Prostate gland (tissue), 2 donors: ENCODE measurements at regions not wholly inside any gene's neighbourhood (a gene's known extent, or its start where the extent isn't known, plus 50 kb on each side); places are given as distances from the start of the nearest gene placed in this dataset.

Experiments used
- CTCF ChIP-seq, 4 experiments: fragments of 200-600 bp in 2 of 4; fragments of 450-650 bp in 2 of 4; sonication (generic) in 2 of 4; IDR thresholded peaks; 1 replicate in 3 of 4; 2 replicates in 1 of 4; pipeline ENCODE4 v1.5.1; 2016 to 2019; ENCODE audit warnings: antibody characterized with exemption in 4 of 4, mild to moderate bottlenecking in 2 of 4, moderate library complexity in 2 of 4
- POLR2A ChIP-seq: fragments of 450-650 bp; IDR thresholded peaks from one replicate; pipeline ENCODE4 v1.6.1; 2016; ENCODE audit warnings: antibody characterized with exemption, mild to moderate bottlenecking
- POLR2AphosphoS5 ChIP-seq: sonication (generic); formaldehyde crosslinking; IDR thresholded peaks from one replicate; pipeline ENCODE4 v1.6.1; 2017; ENCODE audit warnings: antibody characterized with exemption

DNA sequence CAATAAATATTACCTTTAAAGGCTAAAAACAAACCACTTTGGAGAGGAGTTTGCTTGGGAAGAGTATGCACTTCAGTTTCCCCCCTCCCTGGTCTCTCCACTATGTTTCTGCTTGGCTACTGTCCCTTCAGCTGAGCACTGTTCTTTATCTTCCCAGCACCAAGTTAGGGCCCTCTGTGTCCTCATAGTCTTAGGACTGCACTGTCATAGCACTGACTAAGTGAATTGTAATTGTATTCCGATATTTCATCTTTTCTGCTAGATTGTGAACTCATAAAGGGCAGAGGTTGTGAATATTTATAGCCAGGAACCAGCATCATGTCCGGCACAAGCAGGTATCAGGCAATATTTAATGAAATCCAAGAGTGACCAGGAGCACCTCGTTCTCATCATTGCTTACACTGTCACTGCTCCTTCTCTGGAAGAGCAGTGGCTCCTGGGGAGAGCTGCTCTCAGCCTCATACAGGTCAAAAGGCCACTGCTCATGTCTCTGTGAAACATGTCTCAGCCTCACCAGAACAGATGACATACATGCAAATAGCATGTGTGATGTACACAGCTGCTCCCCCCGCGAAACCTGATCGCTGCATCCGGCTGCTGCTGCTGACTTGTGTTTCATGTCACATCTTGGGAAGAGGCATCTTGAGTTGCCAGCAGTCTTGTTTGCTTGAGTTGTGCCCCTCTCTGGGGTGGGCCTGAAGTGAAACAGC, 279.7 kb upstream of the MSX2 start:
- TF ChIP-seq CTCF (IDR thresholded peaks at IDR 0.05) (no peak), POLR2AphosphoS5 (no peak), POLR2A (no peak)
